ENCODE measurements at regions not wholly inside any gene's neighbourhood (a gene's known extent, or its start where the extent isn't known, plus 50 kb on each side); places are given as distances from the start of the nearest gene placed in this dataset.

GRCh38 chr12:42766754-42767153 is 177.2 kb upstream of the PRICKLE1 start:
- no peak for DNase-seq
- H3K4me3 ChIP-seq (ENCODE audit: low read depth, low read length), result no peak overlapping the region
- no peaks in the 10 kb centered on the region for H3K9me3 ChIP-seq
- no peaks in the 10 kb centered on the region for H3K36me3 ChIP-seq
- TF ChIP-seq CTCF (IDR thresholded peaks at IDR 0.05; ENCODE audit: low read depth, low read length), result no peak
- H3K27me3 ChIP-seq, result no peaks in the 10 kb centered on the region
- H3K4me1 ChIP-seq, result peaks cover 4% of the 10 kb centered on the region

GRCh38 chr12:42766026-42766425 is 176.5 kb upstream of the PRICKLE1 start:
- no peak for TF ChIP-seq CTCF (IDR thresholded peaks at IDR 0.05; ENCODE audit: low read depth, low read length)
- DNase-seq, result no peak

GRCh38 chr12:42763682-42764081 is 174.1 kb upstream of the PRICKLE1 start:
- Histone ChIP-seq H3K27me3 (no peaks in the 10 kb centered on the region), H3K36me3 (no peaks in the 10 kb centered on the region), H3K4me3 (ENCODE audit: low read depth, low read length) (no peak overlapping the region), H3K9me3 (no peaks in the 10 kb centered on the region), H3K4me1 (peaks cover 7% of the 10 kb centered on the region)
- DNase-seq, result no peak
- TF ChIP-seq CTCF (IDR thresholded peaks at IDR 0.05; ENCODE audit: low read depth, low read length), result no peak

More at GRCh38 chr12:42766026-42766425, 176.5 kb upstream of the PRICKLE1 start:
- Histone ChIP-seq H3K4me3 (ENCODE audit: low read depth, low read length) (no peak overlapping the region), H3K36me3 (no peaks in the 10 kb centered on the region), H3K27me3 (no peaks in the 10 kb centered on the region), H3K4me1 (peaks cover 7% of the 10 kb centered on the region), H3K9me3 (no peaks in the 10 kb centered on the region)

- no peaks in the 10 kb centered on the region for H3K9me3 ChIP-seq
- no peaks in the 10 kb centered on the region for H3K36me3 ChIP-seq
- H3K4me1 ChIP-seq, result peaks cover 7% of the 10 kb centered on the region
- no peak for TF ChIP-seq CTCF (IDR thresholded peaks at IDR 0.05; ENCODE audit: low read depth, low read length)
- no peaks in the 10 kb centered on the region for H3K27me3 ChIP-seq
- H3K4me3 ChIP-seq (ENCODE audit: low read depth, low read length), result no peak overlapping the region
- no peak for DNase-seq
Measured at GRCh38 chr12:42762395-42762925, 172.9 kb upstream of the PRICKLE1 start.

DNA sequence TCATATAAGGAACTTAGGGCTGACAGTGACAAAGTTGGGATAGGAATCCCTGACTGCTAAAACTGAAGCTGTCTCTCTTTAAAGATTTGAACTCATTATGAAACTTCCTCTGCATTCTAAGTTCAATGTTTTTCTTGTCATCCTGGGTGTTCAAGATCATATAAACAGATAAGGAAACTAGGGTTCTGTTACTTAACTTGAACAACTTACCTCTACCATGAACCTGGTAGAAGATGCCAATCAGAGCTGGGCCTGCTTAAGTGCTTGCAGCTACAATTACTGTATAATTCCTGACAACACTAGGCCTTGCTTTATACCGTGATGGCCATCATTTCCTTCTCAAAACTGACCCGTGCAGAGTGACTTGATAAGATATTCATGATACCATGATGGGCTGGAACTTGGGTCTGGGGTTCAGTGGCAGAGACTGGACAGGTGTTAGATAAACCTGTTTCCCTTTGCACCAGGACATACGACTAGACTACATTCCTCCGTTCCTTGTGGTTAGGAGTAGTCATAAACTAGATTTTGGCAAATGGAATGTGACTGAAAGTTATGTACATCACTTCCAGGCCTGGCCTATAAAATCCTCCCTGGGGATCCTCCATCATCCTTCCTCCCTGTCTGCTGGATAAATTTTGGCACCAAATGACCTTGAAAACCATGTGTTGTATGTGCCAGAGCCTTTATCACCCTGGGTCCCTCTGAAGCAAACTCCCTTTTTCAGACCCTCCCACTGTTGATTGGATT is 172.2 kb upstream of the PRICKLE1 start:
- no peaks in the 10 kb centered on the region for H3K9me3 ChIP-seq
- peaks cover 7% of the 10 kb centered on the region for H3K4me1 ChIP-seq
- H3K36me3 ChIP-seq, result no peaks in the 10 kb centered on the region
- no peaks in the 10 kb centered on the region for H3K27me3 ChIP-seq
- TF ChIP-seq CTCF (IDR thresholded peaks at IDR 0.05; ENCODE audit: low read depth, low read length), result no peak
- no peak for DNase-seq
- H3K4me3 ChIP-seq (ENCODE audit: low read depth, low read length), result no peak overlapping the region

- TF ChIP-seq CTCF (IDR thresholded peaks at IDR 0.05; ENCODE audit: low read depth, low read length), result no peak
- no peak for DNase-seq
- no peaks in the 10 kb centered on the region for H3K27me3 ChIP-seq
Measured at GRCh38 chr12:42761086-42761485, 171.5 kb upstream of the PRICKLE1 start.

More at GRCh38 chr12:42761086-42761485, 171.5 kb upstream of the PRICKLE1 start:
- Histone ChIP-seq H3K36me3 (no peaks in the 10 kb centered on the region), H3K9me3 (no peaks in the 10 kb centered on the region), H3K4me3 (ENCODE audit: low read depth, low read length) (no peak overlapping the region), H3K4me1 (peaks cover 7% of the 10 kb centered on the region)

Measured in BE2C (cell line).